NCI-H2029 (cell line): ENCODE measurements at regions not wholly inside any gene's neighbourhood (a gene's known extent, or its start where the extent isn't known, plus 50 kb on each side); places are given as distances from the start of the nearest gene placed in this dataset.

Experiments
- DNase-seq: peaks from one replicate; lab custom pipeline; 2025; lab: John Stamatoyannopoulos, UW

- no peak for DNase-seq
Measured at GRCh38 chr4:180923486-180923885, 1319.7 kb upstream of the TENM3 start.

DNA sequence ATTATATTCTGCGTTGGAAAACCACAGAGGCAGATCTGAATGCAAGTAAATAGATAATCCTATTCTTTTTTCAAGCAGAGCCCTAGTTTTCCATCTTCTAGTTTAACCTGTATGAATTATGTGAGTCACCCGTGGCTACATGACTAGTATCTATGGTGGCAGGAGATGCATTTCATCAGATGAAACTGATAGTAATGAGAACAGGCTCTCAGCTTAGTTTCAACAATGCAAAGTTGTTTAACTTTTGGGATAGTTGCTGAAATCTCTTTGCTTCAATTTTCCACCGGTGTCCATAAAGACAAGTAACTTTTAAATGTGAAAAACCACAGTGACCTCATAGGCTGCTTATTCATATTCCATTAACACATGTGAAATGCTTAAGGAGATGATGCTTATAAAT, 1317.4 kb upstream of the TENM3 start:
- DNase-seq = no peak

- no peak for DNase-seq
Measured at GRCh38 chr4:180926277-180926676, 1316.9 kb upstream of the TENM3 start.

DNA sequence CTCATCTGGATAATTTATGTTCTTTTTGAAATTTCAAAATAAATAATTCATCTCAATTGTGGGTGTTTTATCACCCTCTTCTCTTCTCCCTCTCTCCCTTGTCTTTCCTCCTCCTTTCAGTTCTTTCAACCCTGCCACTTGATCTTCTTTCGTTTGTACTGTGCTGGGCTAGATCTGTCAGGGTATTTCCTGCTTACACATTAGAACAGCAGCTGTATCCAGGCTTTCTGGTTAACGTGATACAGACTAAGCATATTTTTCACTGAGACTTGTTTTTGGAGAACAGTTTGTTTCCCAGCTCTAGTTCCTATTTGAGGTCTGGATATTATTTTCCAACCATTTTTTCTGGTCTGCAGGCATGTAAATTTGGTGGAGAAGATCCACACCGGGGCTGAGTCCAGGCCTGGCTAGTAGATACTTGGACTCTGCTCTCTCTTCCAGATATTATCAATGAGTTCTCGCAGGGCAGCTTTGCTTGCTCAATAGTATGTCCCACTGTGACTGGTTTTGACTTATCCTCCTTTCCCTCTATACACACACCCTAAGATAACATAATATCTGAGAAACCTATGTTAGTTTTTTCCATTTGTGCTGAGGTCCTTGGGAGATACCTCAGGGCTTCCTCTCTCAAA, 1310.7 kb upstream of the TENM3 start:
- DNase-seq = no peak

DNA sequence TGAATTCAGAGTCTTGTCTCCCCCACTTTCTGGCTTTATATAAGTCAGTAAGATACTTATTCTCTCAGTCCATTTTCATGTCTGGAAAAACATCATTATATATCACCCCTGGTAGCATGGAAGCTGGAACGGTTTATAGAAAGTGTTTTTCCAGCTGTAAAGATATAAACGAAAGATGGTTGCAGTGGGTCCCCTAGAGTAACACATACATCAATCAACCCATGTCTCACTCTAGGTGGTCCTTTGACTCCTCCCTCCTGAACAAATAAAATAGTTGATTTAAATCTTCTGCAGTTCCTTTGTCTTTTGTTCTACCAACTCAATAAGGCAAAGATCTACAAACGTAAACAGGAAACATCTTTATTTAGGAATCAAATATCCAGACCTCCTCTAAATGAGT, 1306.1 kb upstream of the TENM3 start:
- no peak for DNase-seq

- DNase-seq = no peak
Measured at GRCh38 chr4:180940680-180941079, 1302.5 kb upstream of the TENM3 start.

DNA sequence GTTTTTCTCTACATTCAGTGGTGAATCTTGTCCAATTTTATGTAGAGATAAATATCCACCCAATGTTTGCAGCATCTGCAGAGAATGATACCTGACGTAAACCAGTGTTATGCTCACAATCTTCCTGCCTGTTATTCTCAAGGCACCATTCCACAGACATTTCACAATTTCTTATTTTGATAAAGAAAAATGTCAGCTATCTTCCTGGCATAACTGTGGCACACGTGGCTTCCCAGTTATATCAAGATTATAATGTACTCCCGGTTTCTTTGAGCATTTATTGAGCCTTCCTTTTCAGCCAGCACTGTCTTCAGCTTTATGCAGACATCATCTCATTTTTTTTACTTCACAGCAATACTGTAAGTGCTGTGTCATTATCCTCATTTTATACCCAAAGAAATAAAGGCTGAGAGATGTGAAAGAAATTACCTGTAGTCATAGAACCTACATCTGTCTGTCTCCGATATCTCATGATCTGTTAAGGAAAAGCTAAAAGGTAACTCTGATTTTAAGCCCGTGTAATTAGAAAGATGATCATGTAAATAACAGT, 1300.8 kb upstream of the TENM3 start:
- DNase-seq = no peak

DNA sequence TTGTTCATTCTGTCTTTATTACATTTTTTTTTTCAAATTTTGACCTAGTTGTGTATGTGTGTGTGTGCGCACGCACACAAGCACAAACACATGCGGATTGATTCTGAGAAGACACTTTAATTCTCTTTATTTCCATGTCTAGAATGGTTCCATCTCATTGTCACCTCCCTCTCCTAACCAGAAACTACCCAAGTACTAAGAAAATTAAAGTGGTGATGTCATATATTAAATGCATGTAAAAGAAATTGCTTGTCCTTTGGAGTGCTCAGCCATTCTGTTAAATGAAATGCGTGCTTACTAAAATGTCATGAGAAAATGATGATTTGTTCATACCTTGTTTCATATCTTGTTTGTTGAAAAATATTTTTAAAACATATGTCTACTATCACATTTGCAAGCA, 1297.0 kb upstream of the TENM3 start:
- DNase-seq = no peak

GRCh38 chr4:180947425-180947824, 1295.8 kb upstream of the TENM3 start:
- DNase-seq = no peak

DNA sequence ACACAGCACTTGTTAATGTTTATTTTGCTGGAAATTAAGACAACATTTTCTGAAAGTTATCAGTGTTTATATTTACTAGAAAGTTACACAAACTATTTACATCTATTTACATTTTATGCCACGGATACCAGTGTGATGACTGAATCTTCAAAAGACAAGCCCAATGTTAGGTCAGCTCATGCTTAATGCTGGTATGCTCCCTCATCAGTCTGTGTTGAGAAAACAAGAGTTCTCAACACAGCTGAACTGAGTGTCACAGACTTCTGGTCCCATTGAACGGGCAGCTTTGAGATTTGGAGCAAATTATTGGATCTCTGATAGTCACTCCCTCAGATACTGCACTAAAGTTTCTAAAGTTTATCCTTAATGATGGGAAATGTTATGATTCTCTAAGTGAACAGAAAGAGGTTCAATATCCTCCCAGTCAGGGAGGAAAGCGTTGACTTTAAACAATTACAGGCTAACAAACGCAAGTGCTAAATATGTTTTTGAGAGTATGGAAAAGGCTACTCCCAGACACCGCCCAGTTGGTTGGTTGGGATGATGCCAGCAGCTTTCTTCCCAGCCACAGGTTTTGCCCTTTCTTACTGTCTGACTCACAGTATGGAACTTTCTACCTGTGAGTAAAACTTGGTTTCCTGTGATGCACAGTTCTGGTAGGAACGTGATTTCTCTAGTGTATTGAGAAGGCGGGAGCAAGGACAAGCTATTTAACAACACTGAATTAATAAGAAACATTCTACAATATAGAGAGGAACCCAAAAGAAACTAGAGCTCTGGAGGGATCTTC, 1293.6 kb upstream of the TENM3 start:
- DNase-seq = no peak

DNA sequence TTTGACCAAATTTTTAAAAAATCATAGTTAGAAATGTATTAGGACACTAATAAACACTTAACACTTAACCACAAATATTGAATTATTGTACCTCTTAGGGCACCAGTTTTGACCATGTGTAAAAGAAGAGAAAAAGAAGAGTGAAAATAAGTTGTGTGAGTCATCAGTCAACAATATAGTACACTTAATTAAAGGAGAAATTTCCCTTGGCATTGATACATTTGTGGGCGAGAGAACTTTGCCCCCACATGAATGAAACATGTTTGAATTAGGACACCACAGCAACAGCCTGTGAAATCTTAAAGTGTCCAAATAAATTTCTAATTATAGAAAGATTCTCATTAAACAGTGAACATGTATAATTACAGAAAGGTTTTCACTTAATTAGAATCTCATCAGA, 1292.8 kb upstream of the TENM3 start:
- DNase-seq = no peak

GRCh38 chr4:180951312-180951711, 1291.9 kb upstream of the TENM3 start:
- no peak for DNase-seq

DNA sequence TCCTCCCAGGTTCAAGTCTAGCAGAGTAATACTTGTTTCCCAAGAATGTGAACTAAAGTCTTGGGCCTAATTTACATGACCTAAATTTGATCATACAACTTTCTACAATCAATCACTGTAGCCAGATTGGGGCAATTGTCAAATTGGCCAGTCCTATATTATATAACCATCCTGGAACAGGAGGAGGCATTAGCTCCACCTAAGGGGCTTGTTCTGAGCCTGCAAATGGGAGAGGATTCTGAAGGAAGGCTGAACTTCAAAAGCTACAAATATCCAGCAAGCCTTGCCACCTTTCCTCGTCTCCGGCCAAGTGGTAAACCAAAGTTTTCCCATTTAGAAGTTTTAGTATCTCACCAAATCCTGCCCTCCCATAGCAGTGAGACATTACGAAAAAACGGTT, 1289.6 kb upstream of the TENM3 start:
- no peak for DNase-seq

GRCh38 chr4:180960743-180961401, 1282.3 kb upstream of the TENM3 start:
- DNase-seq = no peak

DNA sequence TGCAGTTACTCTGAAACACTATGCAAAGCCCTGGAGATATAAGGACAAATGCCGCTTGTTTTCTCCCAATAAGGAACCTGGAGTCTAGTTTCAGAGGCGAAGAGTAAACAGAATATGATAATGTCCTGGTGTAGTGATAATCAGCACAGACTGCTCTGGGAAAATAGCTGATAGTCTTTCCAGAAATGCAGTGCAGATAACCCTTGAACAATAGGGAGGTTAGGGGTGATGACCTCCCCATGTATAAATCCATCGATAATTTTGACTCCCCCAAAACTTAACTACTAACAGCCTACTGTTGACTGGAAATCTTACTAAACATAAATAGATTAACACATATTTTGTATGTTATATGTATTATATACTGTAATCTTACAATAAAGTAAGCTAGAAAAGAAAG, 1280.9 kb upstream of the TENM3 start:
- DNase-seq = no peak

DNA sequence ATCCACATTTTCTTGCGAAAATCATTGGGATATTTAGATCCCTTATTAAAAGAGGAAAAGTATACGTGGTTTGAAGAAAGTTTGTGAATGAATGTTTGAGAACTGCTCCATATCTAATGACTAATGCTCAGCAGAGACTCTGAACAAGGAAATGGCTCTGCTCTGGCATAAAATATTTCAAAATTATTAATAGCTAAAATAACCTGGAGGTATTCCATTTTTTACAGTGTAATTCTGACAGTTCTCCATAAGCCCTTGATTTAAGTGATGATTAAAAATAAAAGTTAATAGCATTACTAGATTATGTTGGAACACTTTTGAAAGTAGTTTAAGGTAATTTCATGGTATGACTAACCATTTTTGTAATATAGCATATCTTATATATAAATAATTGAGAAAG, 1276.9 kb upstream of the TENM3 start:
- no peak for DNase-seq

- no peak for DNase-seq
Measured at GRCh38 chr4:180967936-180968335, 1275.3 kb upstream of the TENM3 start.

- DNase-seq = no peak
Measured at GRCh38 chr4:180973894-180974293, 1269.3 kb upstream of the TENM3 start.

GRCh38 chr4:180990931-180991330, 1252.3 kb upstream of the TENM3 start:
- no peak for DNase-seq

GRCh38 chr4:180993244-180993836, 1249.9 kb upstream of the TENM3 start:
- DNase-seq = no peak

- no peak for DNase-seq
Measured at GRCh38 chr4:180994722-180995121, 1248.5 kb upstream of the TENM3 start.

GRCh38 chr4:180999217-180999616, 1244.0 kb upstream of the TENM3 start:
- no peak for DNase-seq

DNA sequence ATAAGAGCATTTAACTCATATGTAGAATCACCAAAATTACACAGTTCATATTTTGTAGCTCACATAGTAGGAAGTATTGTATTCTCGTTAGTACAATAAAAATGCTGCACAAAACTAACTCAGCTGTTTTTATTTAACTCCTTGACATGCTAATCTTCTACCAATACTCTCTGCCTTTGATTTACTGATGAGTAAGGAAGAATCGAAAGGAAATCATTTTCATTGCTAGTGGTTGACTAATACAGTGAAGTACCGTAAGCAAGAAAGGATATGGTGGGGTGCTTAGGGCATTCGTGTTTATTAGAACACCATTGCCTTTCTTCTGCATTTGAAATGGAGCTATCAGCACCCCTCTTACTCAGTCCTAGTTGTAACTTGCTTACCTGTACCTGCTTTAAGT, 1239.1 kb upstream of the TENM3 start:
- DNase-seq = no peak
